Neural cell (in vitro differentiated cells): ENCODE measurements at regions not wholly inside any gene's neighbourhood (a gene's known extent, or its start where the extent isn't known, plus 50 kb on each side); places are given as distances from the start of the nearest gene placed in this dataset.

Experiments
- H2AFZ ChIP-seq: fragments of 200-600, 300-800 bp; sonication (generic), shearing (Covaris generic); 2 replicates; pipeline ENCODE4 v1.6.0; 2014; ENCODE audit warnings: low read depth, mild to moderate bottlenecking, antibody characterized with exemption, low read length, moderate library complexity
- H3F3A ChIP-seq: fragments of 200-600 bp; shearing (Covaris generic); 2 replicates; pipeline ENCODE4 v1.6.1; 2016; ENCODE audit warnings: mild to moderate bottlenecking, moderate library complexity, mixed read lengths, antibody characterized with exemption, low read length; ENCODE audit not compliant: insufficient read depth, poor library complexity, severe bottlenecking
- H3K27ac ChIP-seq: fragments of 200-600, 300-800 bp; sonication (generic), shearing (Covaris generic); 2 replicates; pipeline ENCODE4 v1.5.1; 2014; ENCODE audit warnings: mild to moderate bottlenecking, low read length, moderate library complexity
- H3K27me3 ChIP-seq: fragments of 300-800, 200-600 bp; sonication (generic), shearing (Covaris generic); 2 replicates; pipeline ENCODE4 v1.6.0; 2014; ENCODE audit warnings: mild to moderate bottlenecking, low read depth, low read length, moderate library complexity; ENCODE audit not compliant: insufficient read depth
- H3K36me3 ChIP-seq: fragments of 300-800, 200-600 bp; sonication (generic), shearing (Covaris generic); 2 replicates; pipeline ENCODE4 v1.5.1; 2014; ENCODE audit warnings: mild to moderate bottlenecking, antibody characterized with exemption, low read length, moderate library complexity; ENCODE audit not compliant: insufficient read depth
- H3K4me2 ChIP-seq: fragments of 300-800, 200-600 bp; sonication (generic), shearing (Covaris generic); 2 replicates; pipeline ENCODE4 v1.6.0; 2014; ENCODE audit warnings: mild to moderate bottlenecking, low read length
- H3K4me3 ChIP-seq: fragments of 300-800, 200-600 bp; sonication (generic), shearing (Covaris generic); 2 replicates; pipeline ENCODE4 v1.5.1; 2014; ENCODE audit warnings: mild to moderate bottlenecking, low read length, moderate library complexity
- H3K79me2 ChIP-seq: fragments of 200-600 bp; shearing (Covaris generic); replicated peaks from 2 replicates; pipeline ENCODE4 v1.6.0; 2014; ENCODE audit warnings: mild to moderate bottlenecking, low read length, moderate library complexity; ENCODE audit not compliant: insufficient read depth
- H3K9ac ChIP-seq: fragments of 300-800, 200-600 bp; sonication (generic), shearing (Covaris generic); 2 replicates; pipeline ENCODE4 v1.6.1; 2016; ENCODE audit warnings: mild to moderate bottlenecking, low read length, mixed read lengths
- H3K9me2 ChIP-seq: fragments of 200-600 bp; shearing (Covaris generic); 2 replicates; pipeline ENCODE4 v1.6.1; 2016; ENCODE audit warnings: mild to moderate bottlenecking, low read length, mixed read lengths; ENCODE audit not compliant: insufficient read depth
- H3K9me3 ChIP-seq: fragments of 200-600, 300-800 bp; sonication (generic), shearing (Covaris generic); 2 replicates; pipeline ENCODE4 v1.6.1; 2016; ENCODE audit warnings: mild to moderate bottlenecking, mixed run types, low read length, moderate library complexity, mixed read lengths
- H4K20me1 ChIP-seq: fragments of 200-600 bp; shearing (Covaris generic); 2 replicates; pipeline ENCODE4 v1.6.1; 2016; ENCODE audit warnings: mild to moderate bottlenecking, mixed run types; ENCODE audit not compliant: insufficient read depth
- EP300 ChIP-seq: fragments of 450-650 bp; conservative IDR thresholded peaks from 2 replicates; pipeline ENCODE4 v1.6.1; 2014; ENCODE audit warnings: antibody characterized with exemption, mild to moderate bottlenecking, moderate library complexity; ENCODE audit not compliant: poor library complexity, severe bottlenecking
- EZH2 ChIP-seq: fragments of 200-600, 300-800 bp; shearing (Covaris generic), sonication (generic); IDR thresholded peaks from 2 replicates; pipeline ENCODE4 v1.6.1; 2014; ENCODE audit warnings: antibody characterized with exemption, low read length, borderline replicate concordance, mild to moderate bottlenecking; ENCODE audit not compliant: insufficient read depth, poor library complexity, severe bottlenecking
- MXI1 ChIP-seq: fragments of 450-650 bp; conservative IDR thresholded peaks from 2 replicates; pipeline ENCODE4 v1.6.1; 2014; ENCODE audit warnings: antibody characterized with exemption, mild to moderate bottlenecking; ENCODE audit not compliant: poor library complexity, severe bottlenecking
- POLR2AphosphoS5 ChIP-seq: IDR thresholded peaks from 2 replicates; pipeline ENCODE4 v1.6.1; 2012
- RAD21 ChIP-seq: fragments of 450-650 bp; conservative IDR thresholded peaks from 2 replicates; pipeline ENCODE4 v1.6.1; 2014; ENCODE audit warnings: antibody characterized with exemption, mild to moderate bottlenecking, moderate library complexity
- SMC3 ChIP-seq: fragments of 450-650 bp; conservative IDR thresholded peaks from 2 replicates; pipeline ENCODE4 v1.6.1; 2014; ENCODE audit warnings: antibody characterized with exemption, mild to moderate bottlenecking, moderate library complexity; ENCODE audit not compliant: poor library complexity
- TAF1 ChIP-seq: IDR thresholded peaks from 2 replicates; pipeline ENCODE4 v1.6.1; 2012; ENCODE audit warnings: low read depth
- TF ChIP-seq, protein P1 (sequence below): IDR thresholded peaks from 2 replicates; pipeline ENCODE4 v1.6.1; 2012; ENCODE audit warnings: borderline replicate concordance
- TF ChIP-seq, protein P2 (sequence below): fragments of 450-650 bp; IDR thresholded peaks from 2 replicates; pipeline ENCODE4 v1.5.1; 2014; ENCODE audit warnings: antibody characterized with exemption, mild to moderate bottlenecking, moderate library complexity; ENCODE audit not compliant: poor library complexity, severe bottlenecking

DNA sequence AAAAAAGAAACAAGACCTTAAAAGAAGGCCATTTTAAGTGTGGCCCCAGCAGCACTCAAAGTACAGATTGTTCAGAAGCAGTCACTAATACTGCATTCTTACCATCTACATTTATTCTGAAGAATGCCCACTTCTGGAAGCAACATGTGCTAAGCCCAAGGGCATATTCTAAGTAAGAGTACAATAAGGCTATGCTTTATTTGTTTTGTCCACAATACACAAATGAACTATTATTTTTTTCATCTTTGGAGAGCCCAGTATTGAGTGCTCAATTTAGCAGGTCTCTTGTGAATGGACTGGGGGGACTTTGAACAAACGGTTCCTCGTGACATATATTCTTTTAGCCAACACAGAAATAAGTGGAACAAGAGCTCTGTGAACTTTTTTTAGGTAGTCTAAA is 191.4 kb upstream of the CHORDC1 start:
- H2AFZ ChIP-seq = no peak overlapping the region
- no peak overlapping the region for H3K27ac ChIP-seq
- H3K79me2 ChIP-seq = no peaks in the 10 kb centered on the region
- H3K4me2 ChIP-seq = no peak overlapping the region
- no peaks in the 10 kb centered on the region for H3K36me3 ChIP-seq
- no peak overlapping the region for H3K4me3 ChIP-seq
- H3K9ac ChIP-seq = no peak overlapping the region
- no peaks in the 10 kb centered on the region for H4K20me1 ChIP-seq
- H3K9me2 ChIP-seq = no peaks in the 10 kb centered on the region
- no peaks in the 10 kb centered on the region for H3F3A ChIP-seq
- H3K27me3 ChIP-seq = no peaks in the 10 kb centered on the region
- no peaks in the 10 kb centered on the region for H3K9me3 ChIP-seq
- TF ChIP-seq RAD21 (no peak), EZH2 (no peak), MXI1 (no peak), POLR2AphosphoS5 (no peak), SMC3 (no peak), EP300 (no peak), TAF1 (no peak)
- TF ChIP-seq, protein P1, sequence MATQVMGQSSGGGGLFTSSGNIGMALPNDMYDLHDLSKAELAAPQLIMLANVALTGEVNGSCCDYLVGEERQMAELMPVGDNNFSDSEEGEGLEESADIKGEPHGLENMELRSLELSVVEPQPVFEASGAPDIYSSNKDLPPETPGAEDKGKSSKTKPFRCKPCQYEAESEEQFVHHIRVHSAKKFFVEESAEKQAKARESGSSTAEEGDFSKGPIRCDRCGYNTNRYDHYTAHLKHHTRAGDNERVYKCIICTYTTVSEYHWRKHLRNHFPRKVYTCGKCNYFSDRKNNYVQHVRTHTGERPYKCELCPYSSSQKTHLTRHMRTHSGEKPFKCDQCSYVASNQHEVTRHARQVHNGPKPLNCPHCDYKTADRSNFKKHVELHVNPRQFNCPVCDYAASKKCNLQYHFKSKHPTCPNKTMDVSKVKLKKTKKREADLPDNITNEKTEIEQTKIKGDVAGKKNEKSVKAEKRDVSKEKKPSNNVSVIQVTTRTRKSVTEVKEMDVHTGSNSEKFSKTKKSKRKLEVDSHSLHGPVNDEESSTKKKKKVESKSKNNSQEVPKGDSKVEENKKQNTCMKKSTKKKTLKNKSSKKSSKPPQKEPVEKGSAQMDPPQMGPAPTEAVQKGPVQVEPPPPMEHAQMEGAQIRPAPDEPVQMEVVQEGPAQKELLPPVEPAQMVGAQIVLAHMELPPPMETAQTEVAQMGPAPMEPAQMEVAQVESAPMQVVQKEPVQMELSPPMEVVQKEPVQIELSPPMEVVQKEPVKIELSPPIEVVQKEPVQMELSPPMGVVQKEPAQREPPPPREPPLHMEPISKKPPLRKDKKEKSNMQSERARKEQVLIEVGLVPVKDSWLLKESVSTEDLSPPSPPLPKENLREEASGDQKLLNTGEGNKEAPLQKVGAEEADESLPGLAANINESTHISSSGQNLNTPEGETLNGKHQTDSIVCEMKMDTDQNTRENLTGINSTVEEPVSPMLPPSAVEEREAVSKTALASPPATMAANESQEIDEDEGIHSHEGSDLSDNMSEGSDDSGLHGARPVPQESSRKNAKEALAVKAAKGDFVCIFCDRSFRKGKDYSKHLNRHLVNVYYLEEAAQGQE = no peak

DNA sequence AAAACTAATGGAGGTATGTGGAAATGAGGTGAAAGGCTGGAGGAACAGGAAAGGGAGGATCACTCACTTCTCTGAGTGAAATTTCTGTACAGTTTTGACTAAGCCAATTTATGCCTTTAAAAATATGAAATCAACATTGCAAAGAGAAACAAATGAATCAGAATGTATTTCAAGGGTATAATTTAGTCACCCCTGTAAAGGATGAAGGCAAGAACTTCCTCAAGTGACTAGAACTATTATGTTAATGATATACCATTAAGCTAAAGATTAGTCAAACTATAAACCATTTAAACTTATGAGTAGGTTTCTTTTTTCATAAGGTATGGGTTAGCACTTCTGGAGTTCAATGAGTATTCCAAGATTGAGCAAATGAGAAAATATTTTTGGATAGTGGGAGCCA is 184.5 kb upstream of the CHORDC1 start:
- TF ChIP-seq, protein P2, sequence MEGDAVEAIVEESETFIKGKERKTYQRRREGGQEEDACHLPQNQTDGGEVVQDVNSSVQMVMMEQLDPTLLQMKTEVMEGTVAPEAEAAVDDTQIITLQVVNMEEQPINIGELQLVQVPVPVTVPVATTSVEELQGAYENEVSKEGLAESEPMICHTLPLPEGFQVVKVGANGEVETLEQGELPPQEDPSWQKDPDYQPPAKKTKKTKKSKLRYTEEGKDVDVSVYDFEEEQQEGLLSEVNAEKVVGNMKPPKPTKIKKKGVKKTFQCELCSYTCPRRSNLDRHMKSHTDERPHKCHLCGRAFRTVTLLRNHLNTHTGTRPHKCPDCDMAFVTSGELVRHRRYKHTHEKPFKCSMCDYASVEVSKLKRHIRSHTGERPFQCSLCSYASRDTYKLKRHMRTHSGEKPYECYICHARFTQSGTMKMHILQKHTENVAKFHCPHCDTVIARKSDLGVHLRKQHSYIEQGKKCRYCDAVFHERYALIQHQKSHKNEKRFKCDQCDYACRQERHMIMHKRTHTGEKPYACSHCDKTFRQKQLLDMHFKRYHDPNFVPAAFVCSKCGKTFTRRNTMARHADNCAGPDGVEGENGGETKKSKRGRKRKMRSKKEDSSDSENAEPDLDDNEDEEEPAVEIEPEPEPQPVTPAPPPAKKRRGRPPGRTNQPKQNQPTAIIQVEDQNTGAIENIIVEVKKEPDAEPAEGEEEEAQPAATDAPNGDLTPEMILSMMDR = no peak
- TF ChIP-seq TAF1 = no peak
- TF ChIP-seq RAD21 = no peak
- TF ChIP-seq POLR2AphosphoS5 = no peak
- no peak for TF ChIP-seq MXI1
- Histone ChIP-seq H3F3A (no peaks in the 10 kb centered on the region), H3K9me2 (no peaks in the 10 kb centered on the region), H4K20me1 (no peaks in the 10 kb centered on the region), H3K9ac (no peak overlapping the region), H3K4me3 (no peak overlapping the region), H2AFZ (no peak overlapping the region), H3K79me2 (no peaks in the 10 kb centered on the region), H3K27me3 (no peaks in the 10 kb centered on the region), H3K9me3 (no peaks in the 10 kb centered on the region), H3K36me3 (no peaks in the 10 kb centered on the region), H3K4me2 (no peak overlapping the region), H3K27ac (no peak overlapping the region)

DNA sequence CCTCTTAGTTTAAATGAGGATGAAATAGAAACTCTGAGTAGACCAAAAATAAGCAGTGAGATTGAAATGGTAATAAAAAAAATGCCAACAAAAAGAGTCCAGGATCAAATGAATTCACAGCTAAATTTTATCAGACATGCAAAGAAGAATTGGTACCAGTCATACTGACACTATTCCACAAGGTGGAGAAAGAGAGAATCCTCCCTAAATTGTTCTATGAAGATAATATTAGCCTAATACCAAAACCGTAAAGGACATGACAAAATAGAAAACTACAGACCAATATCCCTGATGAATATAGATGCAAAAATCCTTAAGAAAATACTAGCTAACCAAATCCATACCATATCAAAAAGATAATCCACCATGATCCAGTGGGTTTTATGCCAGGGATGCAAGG is 169.8 kb upstream of the CHORDC1 start:
- H3K9me3 ChIP-seq = no peaks in the 10 kb centered on the region
- H3K4me3 ChIP-seq = no peak overlapping the region
- H3K9me2 ChIP-seq = no peaks in the 10 kb centered on the region
- no peaks in the 10 kb centered on the region for H3F3A ChIP-seq
- H4K20me1 ChIP-seq = no peaks in the 10 kb centered on the region
- no peaks in the 10 kb centered on the region for H3K36me3 ChIP-seq
- H3K4me2 ChIP-seq = no peak overlapping the region
- no peak overlapping the region for H3K9ac ChIP-seq
- H2AFZ ChIP-seq = no peak overlapping the region
- no peaks in the 10 kb centered on the region for H3K27me3 ChIP-seq
- no peak for TF ChIP-seq EZH2
- no peaks in the 10 kb centered on the region for H3K79me2 ChIP-seq
- no peak overlapping the region for H3K27ac ChIP-seq
